ENCODE measurements at regions not wholly inside any gene's neighbourhood (a gene's known extent, or its start where the extent isn't known, plus 50 kb on each side); places are given as distances from the start of the nearest gene placed in this dataset.
"Not testable (repeated sequence)": the region's sequence is repeated elsewhere in the genome, so short reads cannot be mapped to it uniquely, and the experiment has no call there.

DNA sequence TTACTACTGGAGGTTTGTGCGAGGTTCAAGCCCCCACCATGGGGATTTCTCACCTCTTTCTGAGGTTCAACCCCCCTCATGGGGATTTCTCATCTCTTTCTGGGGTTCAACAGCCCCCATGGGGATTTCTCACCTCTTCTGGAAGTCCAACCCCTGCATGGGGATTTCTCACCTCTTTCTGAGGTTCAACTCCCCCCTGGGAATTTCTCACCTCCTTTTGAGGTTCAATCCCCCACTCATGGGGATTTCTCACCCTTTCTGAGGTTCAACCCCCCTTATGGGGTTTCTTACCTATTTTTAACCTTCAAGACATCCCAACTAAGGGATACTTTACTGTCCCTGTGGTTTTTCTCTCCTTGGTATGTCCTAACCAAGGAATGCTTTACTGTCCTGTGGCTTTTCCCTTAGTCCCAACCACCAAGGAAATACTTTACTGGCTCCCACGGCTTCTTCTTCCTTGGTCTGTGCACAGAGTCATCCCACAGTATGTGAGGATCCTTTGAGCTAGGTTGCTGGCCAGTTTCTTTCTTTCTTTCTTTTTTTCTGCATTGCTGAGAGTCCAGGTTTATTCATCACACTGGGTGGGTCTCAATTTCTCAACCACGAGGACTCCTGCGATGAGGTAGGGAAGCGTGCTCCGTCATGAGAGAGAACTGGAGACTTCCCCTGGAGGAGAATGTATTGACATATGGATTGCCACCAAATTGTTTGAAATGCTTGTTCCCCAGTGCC lies 2140.2 kb downstream of the TP53TG3F start:
- no peak overlapping the region for H3K4me3 ChIP-seq (ENCODE audit: low read length)
- H3F3A ChIP-seq (ENCODE audit: control insufficient read depth, insufficient read depth), result no peaks in the 10 kb centered on the region
- H3K4me1 ChIP-seq (ENCODE audit: control insufficient read depth, low read length), result no peaks in the 10 kb centered on the region
- no peak overlapping the region for H3K4me2 ChIP-seq (ENCODE audit: low read length)
- no peaks in the 10 kb centered on the region for H3K27me3 ChIP-seq (ENCODE audit: control insufficient read depth, low read length)
- no peak overlapping the region for H3K27ac ChIP-seq (ENCODE audit: low read depth, low read length)
- H3K79me2 ChIP-seq (ENCODE audit: control insufficient read depth, low read length), result no peaks in the 10 kb centered on the region
- H4K20me1 ChIP-seq (ENCODE audit: control insufficient read depth, insufficient read depth, low read depth, low read length), result no peaks in the 10 kb centered on the region
- H3K36me3 ChIP-seq (ENCODE audit: control insufficient read depth, low read length), result no peaks in the 10 kb centered on the region
- H3K9me3 ChIP-seq (ENCODE audit: control insufficient read depth, insufficient read depth, low read length), result no peaks in the 10 kb centered on the region
- H3K9me2 ChIP-seq (replicated peaks; ENCODE audit: control insufficient read depth, low read length), result no peaks in the 10 kb centered on the region
- TF ChIP-seq EZH2phosphoT487 (IDR thresholded peaks at IDR 0.05; ENCODE audit: borderline replicate concordance, low read length), result no peak
- TF ChIP-seq, protein P1, sequence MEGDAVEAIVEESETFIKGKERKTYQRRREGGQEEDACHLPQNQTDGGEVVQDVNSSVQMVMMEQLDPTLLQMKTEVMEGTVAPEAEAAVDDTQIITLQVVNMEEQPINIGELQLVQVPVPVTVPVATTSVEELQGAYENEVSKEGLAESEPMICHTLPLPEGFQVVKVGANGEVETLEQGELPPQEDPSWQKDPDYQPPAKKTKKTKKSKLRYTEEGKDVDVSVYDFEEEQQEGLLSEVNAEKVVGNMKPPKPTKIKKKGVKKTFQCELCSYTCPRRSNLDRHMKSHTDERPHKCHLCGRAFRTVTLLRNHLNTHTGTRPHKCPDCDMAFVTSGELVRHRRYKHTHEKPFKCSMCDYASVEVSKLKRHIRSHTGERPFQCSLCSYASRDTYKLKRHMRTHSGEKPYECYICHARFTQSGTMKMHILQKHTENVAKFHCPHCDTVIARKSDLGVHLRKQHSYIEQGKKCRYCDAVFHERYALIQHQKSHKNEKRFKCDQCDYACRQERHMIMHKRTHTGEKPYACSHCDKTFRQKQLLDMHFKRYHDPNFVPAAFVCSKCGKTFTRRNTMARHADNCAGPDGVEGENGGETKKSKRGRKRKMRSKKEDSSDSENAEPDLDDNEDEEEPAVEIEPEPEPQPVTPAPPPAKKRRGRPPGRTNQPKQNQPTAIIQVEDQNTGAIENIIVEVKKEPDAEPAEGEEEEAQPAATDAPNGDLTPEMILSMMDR (IDR thresholded peaks at IDR 0.05; ENCODE audit: low read depth, low read length, poor library complexity, severe bottlenecking), result no peak

DNA sequence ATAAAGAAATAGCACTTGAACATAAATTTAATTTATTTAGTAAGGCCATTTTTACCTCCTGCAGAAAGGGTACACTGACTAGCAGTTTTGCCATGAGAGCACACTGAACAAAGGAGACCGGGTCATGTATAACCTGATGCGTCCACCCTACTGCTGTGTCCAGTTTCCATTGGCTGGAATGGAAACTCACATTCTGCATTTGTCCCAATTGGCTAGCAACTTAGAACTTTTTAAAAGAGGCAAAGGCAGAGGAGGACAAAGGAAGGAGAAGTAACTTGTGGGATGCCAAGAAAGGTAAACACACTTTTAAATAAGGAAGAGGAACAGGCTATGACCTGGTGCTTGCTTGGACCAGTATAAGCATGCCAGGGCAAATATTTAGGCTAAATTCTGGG lies 2140.7 kb downstream of the TP53TG3F start:
- H4K20me1 ChIP-seq (ENCODE audit: control insufficient read depth, insufficient read depth, low read depth, low read length); H3K27me3 ChIP-seq (ENCODE audit: control insufficient read depth, low read length); H3K36me3 ChIP-seq (ENCODE audit: control insufficient read depth, low read length); H3K4me2 ChIP-seq (ENCODE audit: low read length); H3K4me3 ChIP-seq (ENCODE audit: low read length); H3K79me2 ChIP-seq (ENCODE audit: control insufficient read depth, low read length); H3K9me2 ChIP-seq (replicated peaks; ENCODE audit: control insufficient read depth, low read length); H3K27ac ChIP-seq (ENCODE audit: low read depth, low read length); H3F3A ChIP-seq (ENCODE audit: control insufficient read depth, insufficient read depth); H3K9me3 ChIP-seq (ENCODE audit: control insufficient read depth, insufficient read depth, low read length); H3K4me1 ChIP-seq (ENCODE audit: control insufficient read depth, low read length): not testable (repeated sequence)

DNA sequence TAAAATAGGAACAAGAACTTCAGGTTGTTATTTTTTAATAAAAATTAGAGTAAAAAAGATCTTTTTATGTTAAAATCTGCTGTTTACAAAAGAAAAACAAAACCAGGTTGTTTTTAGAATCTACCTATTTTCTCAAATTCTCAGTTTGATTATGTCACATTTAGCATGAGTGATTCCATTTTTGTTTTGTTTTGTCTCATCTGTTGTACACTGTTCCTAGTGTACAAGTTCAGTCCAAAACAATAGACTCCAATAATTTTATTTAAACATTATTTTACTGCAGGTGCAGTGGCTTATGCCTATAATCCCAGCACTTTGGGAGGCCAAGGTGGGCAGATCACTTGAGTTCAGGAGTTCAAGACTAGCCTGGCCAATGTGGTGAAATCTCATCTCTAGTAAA lies 2142.7 kb downstream of the TP53TG3F start:
- Histone ChIP-seq H3K36me3 (ENCODE audit: control insufficient read depth, low read length) (no peaks in the 10 kb centered on the region), H4K20me1 (ENCODE audit: control insufficient read depth, insufficient read depth, low read depth, low read length) (no peaks in the 10 kb centered on the region), H3K4me1 (ENCODE audit: control insufficient read depth, low read length) (no peaks in the 10 kb centered on the region), H3K9me2 (replicated peaks; ENCODE audit: control insufficient read depth, low read length) (no peaks in the 10 kb centered on the region), H3K4me3 (ENCODE audit: low read length) (no peak overlapping the region), H3K9me3 (ENCODE audit: control insufficient read depth, insufficient read depth, low read length) (no peaks in the 10 kb centered on the region), H3K79me2 (ENCODE audit: control insufficient read depth, low read length) (no peaks in the 10 kb centered on the region), H3K27me3 (ENCODE audit: control insufficient read depth, low read length) (no peaks in the 10 kb centered on the region), H3K27ac (ENCODE audit: low read depth, low read length) (no peak overlapping the region), H3F3A (ENCODE audit: control insufficient read depth, insufficient read depth) (no peaks in the 10 kb centered on the region), H3K4me2 (ENCODE audit: low read length) (no peak overlapping the region)
- TF ChIP-seq, protein P1 (IDR thresholded peaks at IDR 0.05; ENCODE audit: low read depth, low read length, poor library complexity, severe bottlenecking), result no peak
- no peak for TF ChIP-seq EZH2phosphoT487 (IDR thresholded peaks at IDR 0.05; ENCODE audit: borderline replicate concordance, low read length)

DNA sequence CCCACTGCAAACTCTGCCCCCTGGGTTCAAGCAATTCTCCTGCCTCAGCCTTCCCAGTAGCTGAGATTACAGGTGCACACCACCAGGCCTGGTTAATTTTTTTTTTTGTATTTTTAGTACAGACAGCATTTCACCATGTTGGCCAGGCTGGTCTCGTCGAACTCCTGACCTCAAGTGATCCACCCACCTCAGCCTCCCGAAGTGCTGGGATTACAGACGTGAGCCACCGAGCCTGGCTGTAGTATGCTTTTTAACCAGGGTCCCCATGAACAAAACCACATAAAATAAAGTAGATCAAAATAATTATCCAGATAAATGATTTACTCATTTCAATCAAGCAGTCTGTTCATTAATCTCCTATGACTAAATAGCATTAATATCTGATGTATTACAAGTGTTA lies 2144.0 kb downstream of the TP53TG3F start:
- not testable (repeated sequence) for H3F3A ChIP-seq (ENCODE audit: control insufficient read depth, insufficient read depth); H3K9me3 ChIP-seq (ENCODE audit: control insufficient read depth, insufficient read depth, low read length); H3K36me3 ChIP-seq (ENCODE audit: control insufficient read depth, low read length)

More for the DNA sequence above, 2144.0 kb downstream of the TP53TG3F start:
- H4K20me1 ChIP-seq (ENCODE audit: control insufficient read depth, insufficient read depth, low read depth, low read length); H3K79me2 ChIP-seq (ENCODE audit: control insufficient read depth, low read length); H3K27ac ChIP-seq (ENCODE audit: low read depth, low read length); H3K27me3 ChIP-seq (ENCODE audit: control insufficient read depth, low read length); H3K4me2 ChIP-seq (ENCODE audit: low read length); H3K9me2 ChIP-seq (replicated peaks; ENCODE audit: control insufficient read depth, low read length); H3K4me1 ChIP-seq (ENCODE audit: control insufficient read depth, low read length); H3K4me3 ChIP-seq (ENCODE audit: low read length): not testable (repeated sequence)

Data from DOHH2 (cell line).